ENCODE measurements at regions not wholly inside any gene's neighbourhood (a gene's known extent, or its start where the extent isn't known, plus 50 kb on each side); places are given as distances from the start of the nearest gene placed in this dataset.

- TF ChIP-seq NANOG (IDR thresholded peaks at IDR 0.05; ENCODE audit: borderline replicate concordance) (no peak), CREB1 (CRISPR knock-in tag; IDR thresholded peaks at IDR 0.05; ENCODE audit: low read depth) (no peak), EZH2 (IDR thresholded peaks at IDR 0.05; ENCODE audit: low read depth, unreplicated experiment) (no peak), ETS1 (IDR thresholded peaks at IDR 0.05) (no peak), POLR2AphosphoS5 (IDR thresholded peaks at IDR 0.05; ENCODE audit: low read depth) (no peak)
Measured at GRCh38 chr6:119902681-119903080, 553.1 kb upstream of the MAN1A1 start (continued).

- no peaks in the 10 kb centered on the region for H4K20me1 ChIP-seq (replicated peaks; ENCODE audit: insufficient read depth)
- H3K27ac Mint-ChIP-seq, result no peak overlapping the region
- no peaks in the 10 kb centered on the region for H3F3A ChIP-seq (replicated peaks; ENCODE audit: low read depth)
- H3K4me1 Mint-ChIP-seq, result peaks cover 14% of the 10 kb centered on the region
- peak overlapping the region; percentile 43; the same call in 1 of the 2 replicates for H2AFZ ChIP-seq
- no peaks in the 10 kb centered on the region for H3K4me1 ChIP-seq (ENCODE audit: insufficient read depth)
- no peaks in the 10 kb centered on the region for H3K79me2 ChIP-seq (replicated peaks; ENCODE audit: insufficient read depth)
- no peak for ATAC-seq
- no peak overlapping the region for H3K4me3 Mint-ChIP-seq
- H3K36me3 ChIP-seq (ENCODE audit: insufficient read depth), result no peaks in the 10 kb centered on the region
- H3K27ac ChIP-seq (ENCODE audit: low read depth), result no peak overlapping the region
- H3K9me2 ChIP-seq (ENCODE audit: insufficient read depth), result no peaks in the 10 kb centered on the region; the same call in 1 of the 2 replicates
- H3K4me3 ChIP-seq, result no peak overlapping the region
- no peaks in the 10 kb centered on the region; the same call in 2 of the 3 replicates for H3K9me3 Mint-ChIP-seq
- no peak for DNase-seq (ENCODE audit: low spot score)
- no peak for TF ChIP-seq ETS1 (IDR thresholded peaks at IDR 0.05)
- TF ChIP-seq EZH2 (IDR thresholded peaks at IDR 0.05; ENCODE audit: low read depth, unreplicated experiment), result no peak
- no peak for TF ChIP-seq REST (IDR thresholded peaks at IDR 0.05; ENCODE audit: unreplicated experiment)
- no peak for TF ChIP-seq CREB1 (CRISPR knock-in tag; IDR thresholded peaks at IDR 0.05; ENCODE audit: low read depth)
- TF ChIP-seq JUNB (IDR thresholded peaks at IDR 0.05; ENCODE audit: unreplicated experiment), result no peak
- no peak for TF ChIP-seq CTCF (conservative IDR thresholded peaks at IDR 0.05; ENCODE audit: low read depth in 2 of 2)
- no peak for TF ChIP-seq ZNF462 (CRISPR knock-in tag; IDR thresholded peaks at IDR 0.05)
- no peak for TF ChIP-seq ZNF114 (CRISPR knock-in tag; IDR thresholded peaks at IDR 0.05)
- TF ChIP-seq EZH2phosphoT487 (IDR thresholded peaks at IDR 0.05; ENCODE audit: unreplicated experiment), result no peak
- no peaks in the 10 kb centered on the region for H3K36me3 Mint-ChIP-seq (ENCODE audit: low read depth)
- no peaks in the 10 kb centered on the region for H3K27me3 ChIP-seq (ENCODE audit: insufficient read depth)
- peaks cover 2% of the 10 kb centered on the region for H3K27me3 Mint-ChIP-seq (ENCODE audit: insufficient read depth, low read depth, poor library complexity)
- H3K4me2 ChIP-seq, result no peak overlapping the region
Measured at GRCh38 chr6:119896806-119897205, 547.2 kb upstream of the MAN1A1 start.
